ENCODE measurements at regions not wholly inside any gene's neighbourhood (a gene's known extent, or its start where the extent isn't known, plus 50 kb on each side); places are given as distances from the start of the nearest gene placed in this dataset.

GRCh38 chr2:18721038-18721922 lies 131.9 kb upstream of the NT5C1B start:
- no peak overlapping the region for H3K27ac Mint-ChIP-seq
- no peak for DNase-seq
- H3K4me3 Mint-ChIP-seq = no peak overlapping the region
- no peaks in the 10 kb centered on the region for H3K4me1 Mint-ChIP-seq
- H3K36me3 Mint-ChIP-seq (ENCODE audit: low read depth) = no peaks in the 10 kb centered on the region
- H3K9me3 Mint-ChIP-seq = no peaks in the 10 kb centered on the region
- peaks cover 5% of the 10 kb centered on the region for H3K27me3 Mint-ChIP-seq (ENCODE audit: low read depth, poor library complexity)
- no peak for TF ChIP-seq CTCF (IDR thresholded peaks at IDR 0.05)

- Mint-ChIP-seq H3K4me1 (no peaks in the 10 kb centered on the region), H3K27ac (no peak overlapping the region), H3K36me3 (ENCODE audit: low read depth) (peaks cover 5% of the 10 kb centered on the region), H3K27me3 (ENCODE audit: low read depth, poor library complexity) (peaks cover 5% of the 10 kb centered on the region), H3K4me3 (no peak overlapping the region), H3K9me3 (peaks cover 7% of the 10 kb centered on the region)
- no peak for TF ChIP-seq CTCF (IDR thresholded peaks at IDR 0.05)
- DNase-seq = no peak
Measured at GRCh38 chr2:18719978-18720775, 130.8 kb upstream of the NT5C1B start.

GRCh38 chr2:18708203-18708715 lies 118.9 kb upstream of the NT5C1B start:
- H3K27me3 Mint-ChIP-seq (ENCODE audit: low read depth, poor library complexity) = no peaks in the 10 kb centered on the region
- no peak for TF ChIP-seq CTCF (IDR thresholded peaks at IDR 0.05)
- H3K9me3 Mint-ChIP-seq = peaks cover 12% of the 10 kb centered on the region
- peaks cover 3% of the 10 kb centered on the region for H3K36me3 Mint-ChIP-seq (ENCODE audit: low read depth)
- no peak for DNase-seq
- H3K4me3 Mint-ChIP-seq = no peak overlapping the region
- H3K4me1 Mint-ChIP-seq = no peaks in the 10 kb centered on the region
- no peak overlapping the region for H3K27ac Mint-ChIP-seq

- H3K9me3 Mint-ChIP-seq = no peaks in the 10 kb centered on the region
- DNase-seq = no peak
- no peak overlapping the region for H3K4me3 Mint-ChIP-seq
- no peak for TF ChIP-seq CTCF (IDR thresholded peaks at IDR 0.05)
- no peaks in the 10 kb centered on the region for H3K36me3 Mint-ChIP-seq (ENCODE audit: low read depth)
- no peak overlapping the region for H3K27ac Mint-ChIP-seq
- no peaks in the 10 kb centered on the region for H3K4me1 Mint-ChIP-seq
- H3K27me3 Mint-ChIP-seq (ENCODE audit: low read depth, poor library complexity) = no peaks in the 10 kb centered on the region
Measured at GRCh38 chr2:18706001-18706400, 116.6 kb upstream of the NT5C1B start.

GRCh38 chr2:18704276-18704675 lies 114.9 kb upstream of the NT5C1B start:
- no peak for DNase-seq
- no peak overlapping the region for H3K4me3 Mint-ChIP-seq
- H3K36me3 Mint-ChIP-seq (ENCODE audit: low read depth) = no peaks in the 10 kb centered on the region
- no peaks in the 10 kb centered on the region for H3K4me1 Mint-ChIP-seq
- TF ChIP-seq CTCF (IDR thresholded peaks at IDR 0.05) = no peak
- peak overlapping the region; percentile 37 for H3K27ac Mint-ChIP-seq
- H3K27me3 Mint-ChIP-seq (ENCODE audit: low read depth, poor library complexity) = no peaks in the 10 kb centered on the region
- no peaks in the 10 kb centered on the region for H3K9me3 Mint-ChIP-seq

All from nephron progenitor cell (in vitro differentiated cells).